Liver (tissue), 3 donors: ENCODE measurements at regions not wholly inside any gene's neighbourhood (a gene's known extent, or its start where the extent isn't known, plus 50 kb on each side); places are given as distances from the start of the nearest gene placed in this dataset.

ENCODE experiments used
- CTCF ChIP-seq: fragments of 150-350 bp; IDR thresholded peaks from 2 replicates; pipeline ENCODE4 v1.5.1; 2017; ENCODE audit warnings: improper control_type of control experiment, low read depth, low read length; ENCODE audit not compliant: missing input control
- EGR1 ChIP-seq, 2 donors: IDR thresholded peaks; 2 replicates each; pipeline ENCODE4 v1.6.1; 2016 to 2018; ENCODE audit warnings: antibody characterized with exemption in 2 of 2, low read depth in 2 of 2
- MAX ChIP-seq: IDR thresholded peaks from 2 replicates; pipeline ENCODE4 v1.6.1; 2016; ENCODE audit warnings: antibody characterized with exemption
- RAD21 ChIP-seq, 2 donors: IDR thresholded peaks; 2 replicates each; pipeline ENCODE4 v1.6.1; 2016; ENCODE audit warnings: antibody characterized with exemption in 2 of 2, mild to moderate bottlenecking in 2 of 2
- REST ChIP-seq: IDR thresholded peaks from 2 replicates; pipeline ENCODE4 v1.6.1; 2016; ENCODE audit warnings: antibody characterized with exemption, mild to moderate bottlenecking
- YY1 ChIP-seq: IDR thresholded peaks from 2 replicates; pipeline ENCODE4 v1.6.1; 2016; ENCODE audit warnings: antibody characterized with exemption, mild to moderate bottlenecking
- ZBTB33 ChIP-seq: IDR thresholded peaks from 2 replicates; pipeline ENCODE4 v1.6.1; 2016; ENCODE audit warnings: antibody characterized with exemption
- donor health status: healthy.
- donor health status: healthy.

GRCh38 chr9:82091100-82091499, 102.5 kb downstream of the SPATA31D1 start:
- TF ChIP-seq CTCF (no peak), YY1 (no peak), REST (no peak), MAX (no peak), EGR1 (IDR thresholded peaks at IDR 0.05; ENCODE audit: low read depth in 2 of 2) (no peak), ZBTB33 (no peak), RAD21 (IDR thresholded peaks at IDR 0.05) (no peak)
